OCI-M1 (cell line): ENCODE measurements at regions not wholly inside any gene's neighbourhood (a gene's known extent, or its start where the extent isn't known, plus 50 kb on each side); places are given as distances from the start of the nearest gene placed in this dataset.

Experiments used
- DNase-seq: peaks from one replicate; lab custom pipeline; 2025; lab: John Stamatoyannopoulos, UW

GRCh38 chr3:151935446-151935845 is 62.0 kb downstream of the SUCNR1 start:
- DNase-seq: no peak

- no peak for DNase-seq
These were observed 67.0 kb downstream of the SUCNR1 start for GRCh38 chr3:151940481-151940880.

DNA sequence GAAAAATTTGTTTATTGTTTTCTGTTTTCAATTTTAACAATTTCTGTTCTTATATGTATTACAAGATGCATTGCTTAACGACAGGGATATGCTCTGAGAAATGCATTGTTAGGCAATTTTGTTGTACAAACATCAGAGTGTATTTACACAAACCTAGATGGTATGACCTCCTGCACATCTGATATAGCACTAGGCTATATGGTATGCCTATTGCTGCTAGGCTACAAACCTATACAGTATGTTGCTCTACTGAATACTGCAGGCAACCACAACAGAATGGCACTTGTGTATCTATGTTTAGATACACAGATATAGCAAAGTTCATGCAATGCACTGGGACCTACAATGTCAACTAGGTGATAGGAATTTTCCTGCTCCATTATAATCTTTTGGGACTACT is 70.1 kb downstream of the SUCNR1 start:
- no peak for DNase-seq

- DNase-seq: no peak
These were observed 70.9 kb downstream of the SUCNR1 start for GRCh38 chr3:151944356-151944755.

DNA sequence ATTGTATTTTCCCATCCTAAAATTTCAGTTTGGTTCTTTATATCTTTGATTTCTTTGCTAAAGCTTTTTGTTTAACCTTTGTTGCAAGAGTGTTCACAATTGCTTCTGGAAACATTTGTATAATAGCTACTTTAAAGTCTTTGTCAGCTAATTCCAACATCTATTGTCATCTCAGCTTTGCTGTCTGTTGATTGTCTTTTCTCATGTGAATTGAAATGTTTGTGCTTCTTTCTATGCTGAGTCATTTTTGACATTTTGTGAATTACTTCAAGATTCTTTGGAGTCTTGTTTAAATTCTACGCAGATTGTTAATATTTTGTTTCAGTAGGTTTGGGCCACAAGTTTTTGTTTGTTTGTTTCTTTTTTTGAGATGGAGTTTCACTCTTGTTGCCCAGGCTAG is 73.2 kb downstream of the SUCNR1 start:
- no peak for DNase-seq

GRCh38 chr3:151949706-151950105 is 76.3 kb downstream of the SUCNR1 start:
- no peak for DNase-seq

DNA sequence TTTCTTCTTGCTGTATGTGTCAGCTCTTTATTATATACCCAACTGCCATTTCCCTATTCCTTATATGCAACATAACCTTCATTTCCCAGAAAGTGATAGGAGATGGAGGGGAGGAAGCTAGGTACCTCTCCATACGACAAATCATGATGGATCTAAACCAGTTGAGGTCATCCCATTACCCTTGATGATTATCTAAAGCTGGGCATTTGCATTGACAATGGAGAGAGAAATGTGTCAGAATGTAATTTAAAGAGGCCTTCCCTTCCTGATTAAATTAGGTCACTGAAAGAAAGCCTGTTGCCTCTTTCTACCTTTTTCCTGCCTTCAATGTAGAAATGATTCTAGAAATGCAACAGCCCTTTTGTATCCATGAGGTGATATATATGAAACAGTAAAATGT is 81.9 kb downstream of the SUCNR1 start:
- no peak for DNase-seq

- DNase-seq: no peak
These were observed 87.6 kb downstream of the SUCNR1 start for GRCh38 chr3:151960961-151961580.

- no peak for DNase-seq
These were observed 88.9 kb downstream of the SUCNR1 start for GRCh38 chr3:151962352-151962751.

DNA sequence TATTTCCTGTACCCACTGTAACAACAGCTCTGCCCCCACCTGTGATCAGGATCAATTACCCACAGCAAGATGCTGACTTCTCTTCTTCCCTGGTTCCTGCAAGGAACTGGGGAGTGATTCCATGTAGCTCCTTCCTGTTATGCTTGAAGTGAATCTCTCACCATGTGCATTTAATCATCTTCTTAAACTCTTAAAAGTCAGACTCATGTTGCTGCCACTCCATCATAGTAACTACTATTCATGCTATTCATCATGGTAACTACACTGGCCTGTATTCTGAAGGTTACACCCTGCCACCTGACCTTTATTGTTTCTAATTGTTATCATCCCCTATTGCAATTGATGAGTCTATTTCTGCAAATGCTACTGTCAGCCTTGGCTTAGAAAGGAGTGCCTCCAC is 89.5 kb downstream of the SUCNR1 start:
- DNase-seq: no peak

DNA sequence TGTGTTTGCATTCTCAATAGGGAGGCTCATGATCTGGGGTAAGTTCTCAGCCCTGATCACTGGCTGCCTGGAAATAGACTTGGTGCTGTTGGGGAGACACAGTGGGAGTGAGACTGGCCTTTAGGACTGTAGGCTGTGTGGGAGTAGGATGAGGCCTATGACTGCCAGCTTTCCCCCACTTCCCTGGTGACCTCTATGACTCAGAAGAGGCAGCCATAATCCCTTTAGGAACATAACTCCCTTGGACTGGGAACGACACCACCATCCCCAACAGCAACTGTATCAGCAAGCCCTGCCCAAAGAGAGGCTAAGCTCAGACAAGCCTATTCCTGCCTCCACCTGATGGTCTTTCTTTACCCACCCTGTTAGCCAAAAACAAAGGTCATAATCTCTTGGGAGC is 91.3 kb downstream of the SUCNR1 start:
- no peak for DNase-seq

DNA sequence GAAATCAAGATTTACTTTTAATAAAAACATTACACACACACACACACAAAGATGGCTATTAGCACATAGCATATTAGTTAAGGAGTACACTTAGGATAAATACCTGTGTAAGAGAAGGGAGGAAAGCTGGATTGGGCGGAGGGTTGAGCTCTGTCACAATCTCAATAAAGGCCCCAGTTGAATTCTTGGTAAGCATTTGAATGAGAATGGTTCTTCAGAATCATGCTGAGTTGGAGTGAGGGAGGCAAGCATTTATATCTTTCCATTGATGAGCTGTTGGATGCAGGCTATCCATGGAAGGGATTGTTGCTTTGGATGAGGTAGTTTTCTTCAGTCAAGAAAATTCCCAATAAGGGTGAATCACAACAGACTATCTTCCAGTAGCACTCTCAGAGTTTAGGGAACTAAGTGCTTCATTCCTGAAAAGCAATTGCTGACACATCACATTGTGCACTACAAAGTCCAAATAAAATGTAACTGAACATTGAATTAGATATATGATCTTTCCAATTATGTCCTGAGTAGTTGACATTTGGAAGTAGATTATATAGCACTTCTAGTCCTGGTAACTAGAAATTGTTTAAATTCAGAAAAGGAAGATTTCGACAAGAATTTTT is 95.7 kb downstream of the SUCNR1 start:
- no peak for DNase-seq

GRCh38 chr3:151971814-151972579 is 98.6 kb downstream of the SUCNR1 start:
- no peak for DNase-seq

GRCh38 chr3:151974067-151974466 is 100.6 kb downstream of the SUCNR1 start:
- no peak for DNase-seq

- peak; percentile 7 for DNase-seq
These were observed 103.0 kb downstream of the SUCNR1 start for GRCh38 chr3:151976211-151977050.

DNA sequence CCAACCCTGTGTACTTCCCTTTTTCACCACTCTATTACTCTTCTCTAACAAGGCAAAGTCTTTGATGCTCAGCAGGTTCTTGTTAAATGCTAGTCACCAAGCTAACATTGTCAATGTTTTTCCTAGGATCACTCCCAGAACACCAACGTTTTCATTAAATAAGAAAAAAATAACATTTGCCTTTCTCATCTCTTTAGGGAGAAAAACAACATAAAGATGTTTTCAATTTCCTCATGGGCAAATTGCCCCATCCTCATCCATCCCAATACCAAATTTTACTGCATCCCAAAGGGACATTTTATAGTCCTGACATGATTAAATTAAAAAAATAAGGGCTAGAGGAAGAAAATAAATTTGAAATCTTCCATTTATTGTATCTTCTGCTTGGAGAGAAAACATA is 106.5 kb downstream of the SUCNR1 start:
- DNase-seq: no peak

DNA sequence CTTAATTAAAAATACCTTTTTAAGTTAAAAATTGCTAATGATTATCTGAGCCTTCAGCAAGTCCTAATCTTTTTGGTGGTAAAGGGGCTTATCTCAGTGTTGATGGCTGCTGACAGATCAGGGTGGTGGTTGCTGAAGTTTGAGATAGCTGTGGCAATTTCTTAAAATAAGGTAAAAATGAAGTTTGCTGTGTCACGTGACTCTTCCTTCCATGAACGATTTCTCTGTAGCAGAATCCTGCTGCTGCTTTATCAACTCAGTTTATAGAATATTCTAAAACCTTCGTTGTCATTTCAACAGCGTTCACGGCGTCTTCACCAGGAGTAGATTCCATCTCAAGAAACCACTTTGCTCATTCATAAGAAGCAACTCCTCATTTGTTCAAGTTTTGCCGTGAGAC is 110.1 kb downstream of the SUCNR1 start:
- DNase-seq: no peak

GRCh38 chr3:151985787-151986430 is 112.5 kb downstream of the SUCNR1 start:
- DNase-seq: no peak

GRCh38 chr3:151987893-151988292 is 114.5 kb downstream of the SUCNR1 start:
- DNase-seq: no peak

DNA sequence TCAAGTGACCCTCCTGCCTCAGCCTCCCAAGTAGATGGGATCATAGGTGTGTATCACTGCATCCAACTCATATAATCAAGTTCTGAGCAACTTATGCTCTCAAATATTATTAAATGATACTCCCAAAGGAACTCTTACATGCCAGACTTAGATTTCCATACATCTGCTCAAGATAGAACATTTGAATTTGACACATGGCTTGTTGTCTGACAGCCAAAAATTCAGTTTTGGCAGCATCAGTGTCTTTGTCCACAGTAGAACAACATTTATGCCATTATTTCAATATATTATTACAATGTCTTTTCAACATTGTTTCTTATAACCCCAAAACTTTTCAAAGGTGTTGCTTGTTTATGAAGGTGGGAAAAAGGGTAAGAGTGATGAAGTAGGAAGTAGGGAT is 116.2 kb downstream of the SUCNR1 start:
- DNase-seq: no peak

DNA sequence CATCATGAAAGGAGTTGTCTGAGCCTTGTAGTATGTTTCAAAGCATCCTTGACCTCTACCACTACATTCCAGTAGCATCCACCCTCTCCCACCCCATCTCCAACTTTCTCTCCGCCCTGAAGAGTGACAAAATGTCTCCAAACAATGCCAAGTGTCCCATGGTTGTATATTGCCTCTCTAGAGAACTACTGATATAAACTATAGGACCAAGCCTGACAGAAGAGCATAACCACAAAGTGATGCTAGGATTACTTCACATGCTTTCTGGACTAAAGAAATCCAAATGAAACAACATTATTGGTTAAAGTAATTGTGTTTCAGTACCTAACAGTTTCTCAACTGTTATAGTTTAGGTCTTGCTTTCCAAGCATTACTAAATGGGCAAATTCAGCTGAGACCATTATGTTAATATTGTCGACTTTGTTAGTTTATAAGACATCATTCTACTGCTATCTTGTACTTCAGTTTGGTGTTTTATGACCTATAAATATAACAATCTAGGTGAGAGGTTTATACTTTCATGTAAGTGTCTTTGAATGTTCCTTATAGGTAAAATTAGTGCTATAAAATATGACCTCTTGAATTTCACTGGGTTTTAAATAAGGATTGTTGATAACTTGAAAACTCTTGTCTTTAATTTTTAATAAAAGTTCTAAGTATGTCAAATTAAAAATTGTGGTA is 117.4 kb downstream of the SUCNR1 start:
- DNase-seq: no peak
